KBM-7 (cell line): ENCODE measurements at regions not wholly inside any gene's neighbourhood (a gene's known extent, or its start where the extent isn't known, plus 50 kb on each side); places are given as distances from the start of the nearest gene placed in this dataset.

ENCODE experiments used
- DNase-seq: peaks from one replicate; pipeline ENCODE4 v3.0.0-alpha.2; 2015
- in situ Hi-C: fragments of 300-500 bp; cut with MboI; formaldehyde crosslinking; loops from 2 replicates; pipeline ENCODE4 v1.14.3; 2020; ENCODE audit warnings: low sequenced_read_pairs, low pct_unique_long_range_greater_than_20kb, mixed read lengths

GRCh38 chr7:17583786-17584185 lies 285.3 kb downstream of the AHR start:
- no peak for DNase-seq
- in situ Hi-C loops = no loop called here

- DNase-seq = no peak
- in situ Hi-C loops = no loop called here
Observed at GRCh38 chr7:17584822-17585221, 286.4 kb downstream of the AHR start.

- DNase-seq = peak; percentile 15
- in situ Hi-C loops = no loop called here
Observed at GRCh38 chr7:17586711-17587110, 288.3 kb downstream of the AHR start.

GRCh38 chr7:17588730-17589129 lies 290.3 kb downstream of the AHR start:
- DNase-seq = no peak
- in situ Hi-C loops = no loop called here

GRCh38 chr7:17589671-17590070 lies 291.2 kb downstream of the AHR start:
- in situ Hi-C loops = no loop called here

GRCh38 chr7:17590221-17590620 lies 291.8 kb downstream of the AHR start:
- DNase-seq = no peak
- in situ Hi-C loops = no loop called here

More at GRCh38 chr7:17589671-17590070, 291.2 kb downstream of the AHR start:
- DNase-seq = no peak

GRCh38 chr7:17593819-17594419 lies 295.5 kb downstream of the AHR start:
- in situ Hi-C loops = no loop called here

GRCh38 chr7:17595546-17595945 lies 297.1 kb downstream of the AHR start:
- in situ Hi-C loops = no loop called here

More at GRCh38 chr7:17593819-17594419, 295.5 kb downstream of the AHR start:
- DNase-seq = no peak

GRCh38 chr7:17598305-17598704 lies 299.9 kb downstream of the AHR start:
- in situ Hi-C loops = no loop called here
- DNase-seq = no peak

More at GRCh38 chr7:17595546-17595945, 297.1 kb downstream of the AHR start:
- no peak for DNase-seq

GRCh38 chr7:17598846-17599245 lies 300.4 kb downstream of the AHR start:
- in situ Hi-C loops = no loop called here
- DNase-seq = no peak

- in situ Hi-C loops = no loop called here
- DNase-seq = no peak
Observed at GRCh38 chr7:17599733-17600339, 301.4 kb downstream of the AHR start.

- in situ Hi-C loops = no loop called here
- DNase-seq = no peak
Observed at GRCh38 chr7:17600340-17600752, 301.9 kb downstream of the AHR start.

GRCh38 chr7:17601921-17602320 lies 303.5 kb downstream of the AHR start:
- DNase-seq = no peak
- in situ Hi-C loops = no loop called here

- in situ Hi-C loops = no loop called here
- no peak for DNase-seq
Observed at GRCh38 chr7:17608114-17608833, 309.8 kb downstream of the AHR start.

- no peak for DNase-seq
Observed at GRCh38 chr7:17611611-17612010, 313.2 kb downstream of the AHR start.

GRCh38 chr7:17613338-17614041 lies 315.0 kb downstream of the AHR start:
- in situ Hi-C loops = no loop called here
- DNase-seq = no peak

More at GRCh38 chr7:17611611-17612010, 313.2 kb downstream of the AHR start:
- in situ Hi-C loops = no loop called here

GRCh38 chr7:17617380-17617779 lies 318.9 kb downstream of the AHR start:
- in situ Hi-C loops = no loop called here
- no peak for DNase-seq

- in situ Hi-C loops = no loop called here
- DNase-seq = no peak
Observed at GRCh38 chr7:17617857-17618651, 319.6 kb downstream of the AHR start.

- DNase-seq = no peak
- in situ Hi-C loops = no loop called here
Observed at GRCh38 chr7:17618652-17618974, 320.2 kb downstream of the AHR start.
